ENCODE measurements at regions not wholly inside any gene's neighbourhood (a gene's known extent, or its start where the extent isn't known, plus 50 kb on each side); places are given as distances from the start of the nearest gene placed in this dataset.

GRCh38 chr2:200092235-200092634 lies 136.9 kb downstream of the MAIP1 start:
- H2BK12ac ChIP-seq (ENCODE audit: low read length), result no peak overlapping the region

GRCh38 chr2:200095436-200095835 lies 140.1 kb downstream of the MAIP1 start:
- H2BK12ac ChIP-seq (ENCODE audit: low read length), result no peak overlapping the region
- H3K9me3 ChIP-seq (ENCODE audit: insufficient read depth, low read depth, low read length), result no peaks in the 10 kb centered on the region
- H3K4me2 ChIP-seq (ENCODE audit: low read length), result no peak overlapping the region
- DNase-seq, result no peak
- H3K23ac ChIP-seq (ENCODE audit: low read length), result no peak overlapping the region
- no peak overlapping the region for H2BK5ac ChIP-seq (ENCODE audit: low read depth, low read length, poor library complexity)
- H4K91ac ChIP-seq (ENCODE audit: low read depth, low read length), result no peak overlapping the region
- H3K14ac ChIP-seq (ENCODE audit: low read length), result no peak overlapping the region
- H2AK5ac ChIP-seq (ENCODE audit: low read length), result no peak overlapping the region
- no peaks in the 10 kb centered on the region for H3K27me3 ChIP-seq (ENCODE audit: insufficient read depth, low read length)
- H3K4ac ChIP-seq (ENCODE audit: low read depth, low read length), result no peak overlapping the region
- H3K4me3 ChIP-seq (ENCODE audit: low read depth, low read length), result no peak overlapping the region
- H4K12ac ChIP-seq (ENCODE audit: low read depth, low read length), result no peak overlapping the region
- H3K79me1 ChIP-seq (ENCODE audit: low read length), result no peaks in the 10 kb centered on the region
- no peak overlapping the region for H4K8ac ChIP-seq (ENCODE audit: low read depth, low read length)
- no peak overlapping the region for H3K9ac ChIP-seq (ENCODE audit: low read length)
- no peaks in the 10 kb centered on the region for H3K4me1 ChIP-seq (ENCODE audit: control insufficient read depth in 1 of 2, insufficient read depth in 2 of 2, low read length in 2 of 2)
- no peak overlapping the region for H2BK120ac ChIP-seq (ENCODE audit: insufficient read depth, low read length, poor library complexity)
- no peak overlapping the region for H3K27ac ChIP-seq (ENCODE audit: low read depth, low read length)
- H3K79me2 ChIP-seq (ENCODE audit: control insufficient read depth, insufficient read depth, low read length, poor library complexity), result no peaks in the 10 kb centered on the region
- no peak overlapping the region for H2AFZ ChIP-seq (ENCODE audit: insufficient read depth, low read length, poor library complexity)
- WGBS (ENCODE audit: extremely low coverage, insufficient coverage, insufficient read length), result no CpG with 5 or more reads among the region's 3 CpGs
- H3K18ac ChIP-seq (ENCODE audit: low read length), result no peak overlapping the region
- H3K36me3 ChIP-seq (ENCODE audit: control insufficient read depth in 1 of 2, insufficient read depth in 2 of 2, low read length in 2 of 2), result no peaks in the 10 kb centered on the region

More at GRCh38 chr2:200092235-200092634, 136.9 kb downstream of the MAIP1 start:
- H3K4me2 ChIP-seq (ENCODE audit: low read length), result no peak overlapping the region
- no peaks in the 10 kb centered on the region for H3K79me2 ChIP-seq (ENCODE audit: control insufficient read depth, insufficient read depth, low read length, poor library complexity)
- no peak overlapping the region for H2AK5ac ChIP-seq (ENCODE audit: low read length)
- H3K79me1 ChIP-seq (ENCODE audit: low read length), result no peaks in the 10 kb centered on the region
- no peak overlapping the region for H3K4ac ChIP-seq (ENCODE audit: low read depth, low read length)
- no peak overlapping the region for H3K4me3 ChIP-seq (ENCODE audit: low read depth, low read length)
- no peak overlapping the region for H2AFZ ChIP-seq (ENCODE audit: insufficient read depth, low read length, poor library complexity)
- no peak overlapping the region for H4K12ac ChIP-seq (ENCODE audit: low read depth, low read length)
- H3K14ac ChIP-seq (ENCODE audit: low read length), result no peak overlapping the region
- H3K18ac ChIP-seq (ENCODE audit: low read length), result no peak overlapping the region
- H3K4me1 ChIP-seq (ENCODE audit: control insufficient read depth in 1 of 2, insufficient read depth in 2 of 2, low read length in 2 of 2), result no peaks in the 10 kb centered on the region
- DNase-seq, result no peak
- no peaks in the 10 kb centered on the region for H3K9me3 ChIP-seq (ENCODE audit: insufficient read depth, low read depth, low read length)
- no CpG with 5 or more reads among the region's 2 CpGs for WGBS (ENCODE audit: extremely low coverage, insufficient coverage, insufficient read length)
- no peak overlapping the region for H4K91ac ChIP-seq (ENCODE audit: low read depth, low read length)
- H3K23ac ChIP-seq (ENCODE audit: low read length), result no peak overlapping the region
- H3K27me3 ChIP-seq (ENCODE audit: insufficient read depth, low read length), result no peaks in the 10 kb centered on the region
- no peak overlapping the region for H4K8ac ChIP-seq (ENCODE audit: low read depth, low read length)
- H2BK5ac ChIP-seq (ENCODE audit: low read depth, low read length, poor library complexity), result no peak overlapping the region
- H3K36me3 ChIP-seq (ENCODE audit: control insufficient read depth in 1 of 2, insufficient read depth in 2 of 2, low read length in 2 of 2), result no peaks in the 10 kb centered on the region
- no peak overlapping the region for H3K9ac ChIP-seq (ENCODE audit: low read length)
- H2BK120ac ChIP-seq (ENCODE audit: insufficient read depth, low read length, poor library complexity), result no peak overlapping the region
- no peak overlapping the region for H3K27ac ChIP-seq (ENCODE audit: low read depth, low read length)

- H2AFZ ChIP-seq (ENCODE audit: insufficient read depth, low read length, poor library complexity), result no peak overlapping the region
- H4K91ac ChIP-seq (ENCODE audit: low read depth, low read length), result no peak overlapping the region
- no CpG with 5 or more reads among the region's 1 CpG for WGBS (ENCODE audit: extremely low coverage, insufficient coverage, insufficient read length)
- H3K4ac ChIP-seq (ENCODE audit: low read depth, low read length), result no peak overlapping the region
- H3K27ac ChIP-seq (ENCODE audit: low read depth, low read length), result no peak overlapping the region
- H2BK120ac ChIP-seq (ENCODE audit: insufficient read depth, low read length, poor library complexity), result no peak overlapping the region
- no peak overlapping the region for H2AK5ac ChIP-seq (ENCODE audit: low read length)
- H3K23ac ChIP-seq (ENCODE audit: low read length), result no peak overlapping the region
- DNase-seq, result no peak
- no peaks in the 10 kb centered on the region for H3K36me3 ChIP-seq (ENCODE audit: control insufficient read depth in 1 of 2, insufficient read depth in 2 of 2, low read length in 2 of 2)
- H3K79me1 ChIP-seq (ENCODE audit: low read length), result peaks cover 4% of the 10 kb centered on the region
- no peak overlapping the region for H3K4me2 ChIP-seq (ENCODE audit: low read length)
- H3K27me3 ChIP-seq (ENCODE audit: insufficient read depth, low read length), result no peaks in the 10 kb centered on the region
- H4K12ac ChIP-seq (ENCODE audit: low read depth, low read length), result no peak overlapping the region
- H3K4me1 ChIP-seq (ENCODE audit: control insufficient read depth in 1 of 2, insufficient read depth in 2 of 2, low read length in 2 of 2), result peaks cover 0 to 3% of the 10 kb centered on the region in 2 experiments
- no peak overlapping the region for H3K18ac ChIP-seq (ENCODE audit: low read length)
- no peak overlapping the region for H2BK12ac ChIP-seq (ENCODE audit: low read length)
- no peak overlapping the region for H3K9ac ChIP-seq (ENCODE audit: low read length)
- no peak overlapping the region for H3K4me3 ChIP-seq (ENCODE audit: low read depth, low read length)
- no peaks in the 10 kb centered on the region for H3K9me3 ChIP-seq (ENCODE audit: insufficient read depth, low read depth, low read length)
- no peaks in the 10 kb centered on the region for H3K79me2 ChIP-seq (ENCODE audit: control insufficient read depth, insufficient read depth, low read length, poor library complexity)
- H4K8ac ChIP-seq (ENCODE audit: low read depth, low read length), result no peak overlapping the region
- H2BK5ac ChIP-seq (ENCODE audit: low read depth, low read length, poor library complexity), result no peak overlapping the region
- H3K14ac ChIP-seq (ENCODE audit: low read length), result no peak overlapping the region
Measured at GRCh38 chr2:200099256-200099655, 143.9 kb downstream of the MAIP1 start.

GRCh38 chr2:200100027-200100426 lies 144.6 kb downstream of the MAIP1 start:
- Histone ChIP-seq H3K9ac (ENCODE audit: low read length) (no peak overlapping the region), H3K27me3 (ENCODE audit: insufficient read depth, low read length) (no peaks in the 10 kb centered on the region), H2BK120ac (ENCODE audit: insufficient read depth, low read length, poor library complexity) (no peak overlapping the region)

More at GRCh38 chr2:200100027-200100426, 144.6 kb downstream of the MAIP1 start:
- Histone ChIP-seq H4K8ac (ENCODE audit: low read depth, low read length) (no peak overlapping the region), H3K9me3 (ENCODE audit: insufficient read depth, low read depth, low read length) (no peaks in the 10 kb centered on the region), H4K91ac (ENCODE audit: low read depth, low read length) (no peak overlapping the region), H3K4ac (ENCODE audit: low read depth, low read length) (no peak overlapping the region), H4K12ac (ENCODE audit: low read depth, low read length) (no peak overlapping the region), H3K4me1 (ENCODE audit: control insufficient read depth in 1 of 2, insufficient read depth in 2 of 2, low read length in 2 of 2) (peaks cover 0 to 3% of the 10 kb centered on the region in 2 experiments), H3K4me2 (ENCODE audit: low read length) (no peak overlapping the region), H2AFZ (ENCODE audit: insufficient read depth, low read length, poor library complexity) (no peak overlapping the region), H3K23ac (ENCODE audit: low read length) (no peak overlapping the region), H2BK12ac (ENCODE audit: low read length) (no peak overlapping the region), H2AK5ac (ENCODE audit: low read length) (no peak overlapping the region), H3K79me2 (ENCODE audit: control insufficient read depth, insufficient read depth, low read length, poor library complexity) (no peaks in the 10 kb centered on the region), H3K36me3 (ENCODE audit: control insufficient read depth in 1 of 2, insufficient read depth in 2 of 2, low read length in 2 of 2) (no peaks in the 10 kb centered on the region), H3K14ac (ENCODE audit: low read length) (no peak overlapping the region), H2BK5ac (ENCODE audit: low read depth, low read length, poor library complexity) (no peak overlapping the region), H3K27ac (ENCODE audit: low read depth, low read length) (no peak overlapping the region), H3K18ac (ENCODE audit: low read length) (no peak overlapping the region), H3K4me3 (ENCODE audit: low read depth, low read length) (no peak overlapping the region), H3K79me1 (ENCODE audit: low read length) (peaks cover 4% of the 10 kb centered on the region)
- no peak for DNase-seq
